GM23338 (cell line): ENCODE measurements at regions not wholly inside any gene's neighbourhood (a gene's known extent, or its start where the extent isn't known, plus 50 kb on each side); places are given as distances from the start of the nearest gene placed in this dataset.
"Not testable (repeated sequence)": the region's sequence is repeated elsewhere in the genome, so short reads cannot be mapped to it uniquely, and the experiment has no call there.

Source experiments
- ATAC-seq: fragments of 200-7000 bp; cut with Tn5 transposase; 3 replicates; pipeline ENCODE4 v1.9.1; 2020
- DNase-seq: peaks from one replicate; pipeline ENCODE4 v3.0.0-alpha.2; 2015; ENCODE audit warnings: low spot score
- H2AFZ ChIP-seq: fragments of 200-600 bp; sonication (generic); 2 replicates; pipeline ENCODE4 v1.8.0; 2016; ENCODE audit warnings: antibody characterized with exemption, mild to moderate bottlenecking, moderate library complexity
- H3F3A ChIP-seq: fragments of 200-600 bp; sonication (generic); replicated peaks from 2 replicates; pipeline ENCODE4 v1.8.0; 2017; ENCODE audit warnings: antibody characterized with exemption, mixed run types, low read depth
- H3K27ac ChIP-seq: fragments of 200-600 bp; sonication (generic); 2 replicates; pipeline ENCODE4 v1.6.1; 2016; ENCODE audit warnings: low read depth
- H3K27me3 ChIP-seq: fragments of 200-600 bp; sonication (generic); 2 replicates; pipeline ENCODE4 v1.8.0; 2016; ENCODE audit warnings: mild to moderate bottlenecking, mixed run types, moderate library complexity; ENCODE audit not compliant: insufficient read depth
- H3K36me3 ChIP-seq: fragments of 200-600 bp; sonication (generic); 2 replicates; pipeline ENCODE4 v1.8.0; 2016; ENCODE audit warnings: mild to moderate bottlenecking; ENCODE audit not compliant: insufficient read depth
- H3K4me1 ChIP-seq: fragments of 200-600 bp; sonication (generic); 2 replicates; pipeline ENCODE4 v1.8.0; 2016; ENCODE audit warnings: mild to moderate bottlenecking, moderate library complexity; ENCODE audit not compliant: insufficient read depth
- H3K4me2 ChIP-seq: fragments of 200-600 bp; sonication (generic); 2 replicates; pipeline ENCODE4 v1.7.1; 2017; ENCODE audit warnings: mixed run types
- H3K4me3 ChIP-seq: fragments of 200-600 bp; sonication (generic); 2 replicates; pipeline ENCODE4 v1.6.1; 2016; ENCODE audit warnings: mixed run types
- H3K79me2 ChIP-seq: fragments of 200-600 bp; sonication (generic); replicated peaks from 2 replicates; pipeline ENCODE4 v1.8.0; 2017; ENCODE audit warnings: mild to moderate bottlenecking; ENCODE audit not compliant: insufficient read depth
- H3K9me2 ChIP-seq: fragments of 200-600 bp; sonication (generic); 2 replicates; pipeline ENCODE4 v1.8.0; 2017; ENCODE audit not compliant: insufficient read depth
- H4K20me1 ChIP-seq: fragments of 200-600 bp; sonication (generic); replicated peaks from 2 replicates; pipeline ENCODE4 v1.8.0; 2017; ENCODE audit warnings: mild to moderate bottlenecking; ENCODE audit not compliant: insufficient read depth
- H3K27ac Mint-ChIP-seq: 2 replicates; pipeline ENCODE4 v1.8.0; 2020; ENCODE audit warnings: inconsistent platforms, mild to moderate bottlenecking, moderate library complexity, mixed read lengths
- H3K27me3 Mint-ChIP-seq: 3 replicates; pipeline ENCODE4 v1.8.0; 2022; ENCODE audit warnings: low read depth, mild to moderate bottlenecking, moderate library complexity, mixed read lengths, inconsistent platforms; ENCODE audit not compliant: insufficient read depth, poor library complexity
- H3K36me3 Mint-ChIP-seq: 3 replicates; pipeline ENCODE4 v1.8.0; 2021; ENCODE audit warnings: low read depth, mild to moderate bottlenecking, inconsistent platforms, moderate library complexity, mixed read lengths
- H3K4me1 Mint-ChIP-seq: 3 replicates; pipeline ENCODE4 v1.8.0; 2020; ENCODE audit warnings: mild to moderate bottlenecking, inconsistent platforms, mixed read lengths
- H3K4me3 Mint-ChIP-seq: 3 replicates; pipeline ENCODE4 v1.8.0; 2021; ENCODE audit warnings: moderate library complexity, mild to moderate bottlenecking, inconsistent platforms, mixed read lengths
- H3K9me3 Mint-ChIP-seq: 3 replicates; pipeline ENCODE4 v1.8.0; 2020; ENCODE audit warnings: moderate library complexity, mild to moderate bottlenecking, inconsistent platforms, mixed read lengths
- CREB1 ChIP-seq: fragments of 250-450 bp; sonication (Bioruptor Pico); IDR thresholded peaks from 2 replicates; pipeline ENCODE4 v1.5.0; 2020; ENCODE audit warnings: low read depth, mild to moderate bottlenecking, moderate library complexity
- CTCF ChIP-seq, 2 experiments: fragments of 200-600 bp in 1 of 2; sonication (generic) in 1 of 2; conservative IDR thresholded peaks; 2 replicates each; pipeline versions ENCODE4 v1.5.1 to v1.6.1; 2016 to 2017; ENCODE audit warnings: antibody characterized with exemption in 2 of 2, low read depth in 2 of 2, mild to moderate bottlenecking in 2 of 2, moderate library complexity in 1 of 2
- EZH2 ChIP-seq: fragments of 200-600 bp; sonication (generic); IDR thresholded peaks from one replicate; pipeline ENCODE4 v1.8.0; 2017; ENCODE audit warnings: antibody characterized with exemption, mild to moderate bottlenecking, low read depth; ENCODE audit not compliant: unreplicated experiment
- EZH2phosphoT487 ChIP-seq: fragments of 200-600 bp; sonication (generic); IDR thresholded peaks from one replicate; pipeline ENCODE4 v1.8.1; 2018; ENCODE audit warnings: antibody characterized with exemption; ENCODE audit not compliant: unreplicated experiment
- JUNB ChIP-seq: IDR thresholded peaks from one replicate; pipeline ENCODE4 v1.6.1; 2016; ENCODE audit warnings: antibody characterized with exemption; ENCODE audit not compliant: unreplicated experiment
- NANOG ChIP-seq: IDR thresholded peaks from 2 replicates; pipeline ENCODE4 v1.6.1; 2016; ENCODE audit warnings: antibody characterized with exemption, borderline replicate concordance
- POLR2AphosphoS5 ChIP-seq: IDR thresholded peaks from 2 replicates; pipeline ENCODE4 v1.6.1; 2016; ENCODE audit warnings: antibody characterized with exemption, low read depth
- STAT1 ChIP-seq: IDR thresholded peaks from one replicate; pipeline ENCODE4 v1.6.1; 2016; ENCODE audit warnings: antibody characterized with exemption; ENCODE audit not compliant: unreplicated experiment
- ZNF114 ChIP-seq: fragments of 250-450 bp; sonication (Bioruptor Pico); IDR thresholded peaks from 2 replicates; pipeline ENCODE4 v1.5.0; 2020; ENCODE audit warnings: mild to moderate bottlenecking, moderate library complexity
- ZNF331 ChIP-seq: fragments of 250-450 bp; sonication (Bioruptor Pico); IDR thresholded peaks from 2 replicates; pipeline ENCODE4 v1.5.0; 2020; ENCODE audit warnings: low read depth, mild to moderate bottlenecking, moderate library complexity
- TF ChIP-seq, protein P1 (sequence below): IDR thresholded peaks from one replicate; pipeline ENCODE4 v1.6.1; 2018; ENCODE audit warnings: antibody characterized with exemption; ENCODE audit not compliant: unreplicated experiment
- TF ChIP-seq, protein P2 (sequence below): fragments of 250-450 bp; sonication (Bioruptor Pico); IDR thresholded peaks from 2 replicates; pipeline ENCODE4 v1.5.0; 2020; ENCODE audit warnings: mild to moderate bottlenecking, moderate library complexity

GRCh38 chrX:131875827-131876226 lies 147.3 kb upstream of the STK26 start:
- DNase-seq, H3K4me2 ChIP-seq, H3K27ac Mint-ChIP-seq, H3K4me1 ChIP-seq, H3K9me3 Mint-ChIP-seq, H3K27me3 ChIP-seq, H4K20me1 ChIP-seq, H3F3A ChIP-seq, H3K27ac ChIP-seq, H3K4me1 Mint-ChIP-seq, H3K27me3 Mint-ChIP-seq, H3K9me2 ChIP-seq, H2AFZ ChIP-seq, H3K36me3 Mint-ChIP-seq, H3K4me3 ChIP-seq, H3K4me3 Mint-ChIP-seq, H3K79me2 ChIP-seq, ATAC-seq, H3K36me3 ChIP-seq: not testable (repeated sequence)

DNA sequence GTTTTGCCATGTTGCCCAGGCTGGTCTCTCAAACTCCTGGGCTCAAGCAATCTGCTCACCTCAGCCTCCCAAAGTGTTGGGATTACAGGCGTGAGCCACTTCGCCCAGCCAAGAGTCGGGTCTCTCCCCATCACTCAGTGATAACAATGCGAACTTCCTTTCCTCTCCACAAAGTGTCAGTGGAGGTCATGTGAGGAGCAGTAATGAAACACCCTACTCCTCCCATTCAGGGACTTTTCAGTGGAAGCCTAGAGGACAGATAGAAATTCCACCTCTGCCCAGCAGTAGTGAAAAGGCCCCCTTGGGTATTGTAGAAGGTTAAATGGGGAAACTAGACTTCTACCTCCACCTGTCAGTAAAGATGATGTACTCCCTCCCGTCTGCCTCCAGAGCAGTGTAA lies 141.9 kb upstream of the STK26 start:
- no peak overlapping the region for H2AFZ ChIP-seq
- Mint-ChIP-seq H3K4me1 (no peaks in the 10 kb centered on the region), H3K27ac (no peak overlapping the region), H3K27me3 (peaks cover under 1% of the 10 kb centered on the region), H3K9me3 (peaks cover 3% of the 10 kb centered on the region; the same call in 1 of the 3 replicates), H3K4me3 (no peak overlapping the region), H3K36me3 (no peaks in the 10 kb centered on the region)
- H3K27ac ChIP-seq, result no peak overlapping the region
- H3K9me2 ChIP-seq, result no peaks in the 10 kb centered on the region
- no peaks in the 10 kb centered on the region for H3K79me2 ChIP-seq
- DNase-seq (peak; percentile 8), ATAC-seq (peak; percentile 62; the same call in 2 of the 3 replicates)
- no peak overlapping the region for H3K4me3 ChIP-seq
- H3F3A ChIP-seq, result no peaks in the 10 kb centered on the region
- H3K27me3 ChIP-seq, result no peaks in the 10 kb centered on the region
- H4K20me1 ChIP-seq, result no peaks in the 10 kb centered on the region
- no peak overlapping the region for H3K4me2 ChIP-seq
- no peaks in the 10 kb centered on the region for H3K4me1 ChIP-seq
- no peaks in the 10 kb centered on the region for H3K36me3 ChIP-seq
- TF ChIP-seq POLR2AphosphoS5 (no peak), ZNF114 (CRISPR knock-in tag) (no peak), CTCF (conservative IDR thresholded peaks at IDR 0.05; ENCODE audit: low read depth in 2 of 2) (no peak), STAT1 (no peak), ZNF331 (CRISPR knock-in tag) (no peak), JUNB (no peak), EZH2phosphoT487 (no peak), CREB1 (CRISPR knock-in tag) (no peak), EZH2 (no peak), NANOG (no peak)
- TF ChIP-seq, protein P1, sequence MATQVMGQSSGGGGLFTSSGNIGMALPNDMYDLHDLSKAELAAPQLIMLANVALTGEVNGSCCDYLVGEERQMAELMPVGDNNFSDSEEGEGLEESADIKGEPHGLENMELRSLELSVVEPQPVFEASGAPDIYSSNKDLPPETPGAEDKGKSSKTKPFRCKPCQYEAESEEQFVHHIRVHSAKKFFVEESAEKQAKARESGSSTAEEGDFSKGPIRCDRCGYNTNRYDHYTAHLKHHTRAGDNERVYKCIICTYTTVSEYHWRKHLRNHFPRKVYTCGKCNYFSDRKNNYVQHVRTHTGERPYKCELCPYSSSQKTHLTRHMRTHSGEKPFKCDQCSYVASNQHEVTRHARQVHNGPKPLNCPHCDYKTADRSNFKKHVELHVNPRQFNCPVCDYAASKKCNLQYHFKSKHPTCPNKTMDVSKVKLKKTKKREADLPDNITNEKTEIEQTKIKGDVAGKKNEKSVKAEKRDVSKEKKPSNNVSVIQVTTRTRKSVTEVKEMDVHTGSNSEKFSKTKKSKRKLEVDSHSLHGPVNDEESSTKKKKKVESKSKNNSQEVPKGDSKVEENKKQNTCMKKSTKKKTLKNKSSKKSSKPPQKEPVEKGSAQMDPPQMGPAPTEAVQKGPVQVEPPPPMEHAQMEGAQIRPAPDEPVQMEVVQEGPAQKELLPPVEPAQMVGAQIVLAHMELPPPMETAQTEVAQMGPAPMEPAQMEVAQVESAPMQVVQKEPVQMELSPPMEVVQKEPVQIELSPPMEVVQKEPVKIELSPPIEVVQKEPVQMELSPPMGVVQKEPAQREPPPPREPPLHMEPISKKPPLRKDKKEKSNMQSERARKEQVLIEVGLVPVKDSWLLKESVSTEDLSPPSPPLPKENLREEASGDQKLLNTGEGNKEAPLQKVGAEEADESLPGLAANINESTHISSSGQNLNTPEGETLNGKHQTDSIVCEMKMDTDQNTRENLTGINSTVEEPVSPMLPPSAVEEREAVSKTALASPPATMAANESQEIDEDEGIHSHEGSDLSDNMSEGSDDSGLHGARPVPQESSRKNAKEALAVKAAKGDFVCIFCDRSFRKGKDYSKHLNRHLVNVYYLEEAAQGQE, result no peak
- TF ChIP-seq, protein P2, sequence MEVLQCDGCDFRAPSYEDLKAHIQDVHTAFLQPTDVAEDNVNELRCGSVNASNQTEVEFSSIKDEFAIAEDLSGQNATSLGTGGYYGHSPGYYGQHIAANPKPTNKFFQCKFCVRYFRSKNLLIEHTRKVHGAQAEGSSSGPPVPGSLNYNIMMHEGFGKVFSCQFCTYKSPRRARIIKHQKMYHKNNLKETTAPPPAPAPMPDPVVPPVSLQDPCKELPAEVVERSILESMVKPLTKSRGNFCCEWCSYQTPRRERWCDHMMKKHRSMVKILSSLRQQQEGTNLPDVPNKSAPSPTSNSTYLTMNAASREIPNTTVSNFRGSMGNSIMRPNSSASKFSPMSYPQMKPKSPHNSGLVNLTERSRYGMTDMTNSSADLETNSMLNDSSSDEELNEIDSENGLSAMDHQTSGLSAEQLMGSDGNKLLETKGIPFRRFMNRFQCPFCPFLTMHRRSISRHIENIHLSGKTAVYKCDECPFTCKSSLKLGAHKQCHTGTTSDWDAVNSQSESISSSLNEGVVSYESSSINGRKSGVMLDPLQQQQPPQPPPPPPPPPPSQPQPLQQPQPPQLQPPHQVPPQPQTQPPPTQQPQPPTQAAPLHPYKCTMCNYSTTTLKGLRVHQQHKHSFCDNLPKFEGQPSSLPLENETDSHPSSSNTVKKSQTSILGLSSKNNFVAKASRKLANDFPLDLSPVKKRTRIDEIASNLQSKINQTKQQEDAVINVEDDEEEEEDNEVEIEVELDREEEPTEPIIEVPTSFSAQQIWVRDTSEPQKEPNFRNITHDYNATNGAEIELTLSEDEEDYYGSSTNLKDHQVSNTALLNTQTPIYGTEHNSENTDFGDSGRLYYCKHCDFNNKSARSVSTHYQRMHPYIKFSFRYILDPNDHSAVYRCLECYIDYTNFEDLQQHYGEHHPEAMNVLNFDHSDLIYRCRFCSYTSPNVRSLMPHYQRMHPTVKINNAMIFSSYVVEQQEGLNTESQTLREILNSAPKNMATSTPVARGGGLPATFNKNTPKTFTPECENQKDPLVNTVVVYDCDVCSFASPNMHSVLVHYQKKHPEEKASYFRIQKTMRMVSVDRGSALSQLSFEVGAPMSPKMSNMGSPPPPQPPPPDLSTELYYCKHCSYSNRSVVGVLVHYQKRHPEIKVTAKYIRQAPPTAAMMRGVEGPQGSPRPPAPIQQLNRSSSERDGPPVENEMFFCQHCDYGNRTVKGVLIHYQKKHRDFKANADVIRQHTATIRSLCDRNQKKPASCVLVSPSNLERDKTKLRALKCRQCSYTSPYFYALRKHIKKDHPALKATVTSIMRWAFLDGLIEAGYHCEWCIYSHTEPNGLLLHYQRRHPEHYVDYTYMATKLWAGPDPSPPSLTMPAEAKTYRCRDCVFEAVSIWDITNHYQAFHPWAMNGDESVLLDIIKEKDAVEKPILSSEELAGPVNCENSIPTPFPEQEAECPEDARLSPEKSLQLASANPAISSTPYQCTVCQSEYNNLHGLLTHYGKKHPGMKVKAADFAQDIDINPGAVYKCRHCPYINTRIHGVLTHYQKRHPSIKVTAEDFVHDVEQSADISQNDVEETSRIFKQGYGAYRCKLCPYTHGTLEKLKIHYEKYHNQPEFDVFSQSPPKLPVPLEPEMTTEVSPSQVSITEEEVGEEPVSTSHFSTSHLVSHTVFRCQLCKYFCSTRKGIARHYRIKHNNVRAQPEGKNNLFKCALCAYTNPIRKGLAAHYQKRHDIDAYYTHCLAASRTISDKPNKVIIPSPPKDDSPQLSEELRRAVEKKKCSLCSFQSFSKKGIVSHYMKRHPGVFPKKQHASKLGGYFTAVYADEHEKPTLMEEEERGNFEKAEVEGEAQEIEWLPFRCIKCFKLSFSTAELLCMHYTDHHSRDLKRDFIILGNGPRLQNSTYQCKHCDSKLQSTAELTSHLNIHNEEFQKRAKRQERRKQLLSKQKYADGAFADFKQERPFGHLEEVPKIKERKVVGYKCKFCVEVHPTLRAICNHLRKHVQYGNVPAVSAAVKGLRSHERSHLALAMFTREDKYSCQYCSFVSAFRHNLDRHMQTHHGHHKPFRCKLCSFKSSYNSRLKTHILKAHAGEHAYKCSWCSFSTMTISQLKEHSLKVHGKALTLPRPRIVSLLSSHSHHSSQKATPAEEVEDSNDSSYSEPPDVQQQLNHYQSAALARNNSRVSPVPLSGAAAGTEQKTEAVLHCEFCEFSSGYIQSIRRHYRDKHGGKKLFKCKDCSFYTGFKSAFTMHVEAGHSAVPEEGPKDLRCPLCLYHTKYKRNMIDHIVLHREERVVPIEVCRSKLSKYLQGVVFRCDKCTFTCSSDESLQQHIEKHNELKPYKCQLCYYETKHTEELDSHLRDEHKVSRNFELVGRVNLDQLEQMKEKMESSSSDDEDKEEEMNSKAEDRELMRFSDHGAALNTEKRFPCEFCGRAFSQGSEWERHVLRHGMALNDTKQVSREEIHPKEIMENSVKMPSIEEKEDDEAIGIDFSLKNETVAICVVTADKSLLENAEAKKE (CRISPR knock-in tag), result no peak
